ENCODE measurements at regions not wholly inside any gene's neighbourhood (a gene's known extent, or its start where the extent isn't known, plus 50 kb on each side); places are given as distances from the start of the nearest gene placed in this dataset.
"Not testable (repeated sequence)": the region's sequence is repeated elsewhere in the genome, so short reads cannot be mapped to it uniquely, and the experiment has no call there.

DNA sequence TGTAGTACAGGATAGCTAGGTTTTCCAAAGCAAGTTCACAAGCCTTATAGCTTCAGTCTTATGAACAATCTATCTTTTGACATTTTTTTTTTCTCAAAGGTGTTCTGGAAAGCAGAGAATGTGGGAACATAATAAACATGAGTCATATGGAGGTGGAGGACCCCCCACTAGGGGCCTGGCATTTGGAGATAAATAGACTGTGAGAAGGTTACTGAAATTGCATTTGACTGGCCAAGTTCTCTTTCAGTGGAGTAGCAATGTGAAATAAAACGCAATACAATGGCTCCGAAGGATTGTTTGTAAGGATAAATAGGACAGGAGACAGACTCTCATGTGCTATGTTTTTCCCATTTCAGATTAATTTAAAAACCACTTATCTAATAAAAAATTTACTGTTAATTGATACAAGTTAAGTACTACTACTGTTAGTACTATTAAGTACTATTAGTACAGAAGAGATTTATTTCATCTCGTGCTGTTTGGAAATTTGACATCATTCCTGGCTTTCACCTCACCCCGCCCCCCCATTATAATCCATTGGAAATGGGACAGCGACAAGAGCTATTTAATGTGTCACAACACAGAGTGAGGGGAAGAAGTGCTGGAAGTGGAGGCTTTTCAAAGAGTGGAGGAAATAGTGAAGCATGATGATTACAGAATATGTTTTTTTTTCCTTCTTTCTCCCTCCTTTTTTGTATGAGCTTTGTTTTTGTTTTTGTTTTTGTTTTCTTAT is 122.6 kb upstream of the ID4 start:
- DNase-seq: peak; percentile 31

DNA sequence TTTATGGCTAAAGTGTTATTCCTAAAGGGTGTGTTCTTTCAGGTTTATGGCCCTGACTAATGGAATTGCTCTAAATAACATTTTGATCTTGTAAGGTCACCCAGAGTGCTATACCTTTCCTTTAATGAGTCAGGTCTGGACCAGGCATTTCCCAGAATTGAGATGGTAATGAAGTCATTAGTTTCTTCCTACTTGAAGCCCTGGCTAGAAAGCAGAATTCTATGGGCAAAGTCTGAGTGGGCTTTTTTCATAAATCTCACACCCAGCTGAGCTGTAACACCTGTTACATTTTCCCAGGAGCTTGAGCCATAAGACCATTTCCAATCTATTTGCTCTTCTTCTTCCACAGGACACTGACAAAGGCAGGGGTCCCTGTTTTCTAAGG is 122.0 kb upstream of the ID4 start:
- DNase-seq: peak; percentile 11

DNA sequence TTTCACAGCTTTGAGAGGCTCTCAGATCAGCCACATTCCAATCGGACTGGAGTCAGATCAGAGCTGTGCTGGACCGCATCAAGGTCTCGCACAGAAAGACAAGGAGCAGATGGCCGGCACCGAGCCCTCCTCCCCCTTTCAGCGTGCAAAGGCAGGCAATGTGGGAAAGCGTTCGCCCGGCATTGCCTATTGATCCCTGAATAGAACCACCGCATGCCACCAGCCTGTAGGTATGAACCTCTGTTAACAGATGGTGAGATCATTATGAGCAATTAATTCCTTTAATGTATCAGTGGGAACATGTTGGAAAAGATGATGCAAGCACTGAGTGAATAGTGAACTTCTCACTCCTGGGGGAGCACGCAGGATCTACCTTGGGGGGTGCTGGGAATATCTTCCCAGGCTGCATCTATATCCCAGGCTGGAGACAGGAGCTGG is 117.5 kb upstream of the ID4 start:
- peak; percentile 81 for DNase-seq

DNA sequence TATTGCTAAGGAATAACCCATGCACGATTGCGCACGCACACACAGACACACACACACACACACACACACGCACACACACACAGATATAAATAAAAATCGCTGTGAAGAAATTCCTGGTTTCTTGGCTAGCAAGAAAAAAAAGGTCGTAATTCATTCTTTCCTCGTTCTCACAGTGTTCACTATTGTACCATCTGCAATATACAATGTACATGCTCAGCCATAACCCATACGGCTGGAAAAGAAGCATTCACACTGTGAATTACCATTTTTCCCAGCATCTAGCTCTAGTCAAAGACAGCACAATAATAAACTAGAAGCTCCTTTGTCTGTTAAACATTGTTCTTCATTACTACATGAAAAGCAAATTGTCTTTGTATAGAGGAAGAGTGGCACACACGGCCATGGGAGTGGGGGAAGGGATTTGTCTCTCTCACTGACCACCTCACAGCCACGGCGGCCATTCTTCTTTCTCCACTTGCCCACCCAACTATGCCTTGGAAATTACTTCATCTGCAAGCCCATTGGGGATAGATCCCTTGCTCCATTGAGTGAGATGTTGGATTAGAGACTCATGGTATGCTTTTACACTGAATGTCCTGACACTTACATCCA is 115.3 kb upstream of the ID4 start:
- DNase-seq: peak; percentile 14

DNA sequence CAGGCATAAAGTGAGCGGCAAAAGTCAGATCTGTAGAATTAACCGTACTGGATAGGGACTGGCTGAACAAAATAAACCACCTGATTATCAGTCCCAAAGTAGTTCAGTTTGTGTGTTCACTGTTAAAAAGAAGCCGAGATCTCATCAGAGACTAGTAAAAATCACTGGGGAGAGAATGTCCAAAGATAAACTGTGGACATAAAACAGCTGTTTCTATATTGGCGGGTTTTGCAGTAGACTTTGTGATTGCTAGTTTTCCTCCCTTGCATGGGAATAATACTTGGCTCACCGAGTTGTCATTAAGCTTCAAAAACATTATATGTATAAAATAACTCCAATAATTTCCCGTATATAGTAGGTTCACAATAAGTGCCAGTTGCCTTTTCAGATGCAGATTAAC is 114.2 kb upstream of the ID4 start:
- DNase-seq: no peak

DNA sequence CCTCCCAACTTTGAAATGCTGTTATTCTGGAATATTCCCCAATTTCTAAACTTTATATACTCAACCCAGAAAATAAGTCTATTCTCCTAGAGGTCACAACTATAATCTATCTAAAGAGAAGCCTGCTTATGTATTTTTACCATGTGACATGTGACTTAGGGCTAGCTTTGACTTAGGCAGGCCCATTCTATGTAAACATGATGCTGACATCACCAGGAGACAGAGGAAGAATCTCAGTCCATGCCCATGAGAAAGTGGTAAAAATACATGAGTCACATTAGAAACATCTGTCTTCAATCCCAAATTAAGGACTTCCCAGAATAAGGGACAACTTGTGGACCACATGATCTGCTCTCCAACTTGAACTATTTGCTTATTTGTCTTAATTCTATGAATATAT is 113.6 kb upstream of the ID4 start:
- peak; percentile 70 for DNase-seq

DNA sequence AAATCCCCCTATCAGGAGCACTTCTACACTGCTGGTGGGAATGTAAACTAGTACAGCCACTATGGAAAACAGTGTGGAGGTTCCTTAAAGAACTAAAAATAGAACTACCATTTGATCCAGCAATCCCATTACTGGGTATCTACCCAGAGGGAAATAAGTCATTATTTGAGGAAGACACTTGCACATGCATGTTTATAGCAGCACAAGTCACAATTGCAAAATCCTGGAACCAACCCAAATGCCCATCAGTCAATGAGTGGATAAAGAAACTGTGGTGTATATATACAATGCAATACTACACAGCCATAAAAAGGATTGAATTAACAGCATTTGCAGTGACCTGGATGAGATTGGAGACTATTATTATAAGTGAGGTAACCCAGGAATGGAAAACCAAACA is 111.7 kb upstream of the ID4 start:
- not testable (repeated sequence) for DNase-seq

DNA sequence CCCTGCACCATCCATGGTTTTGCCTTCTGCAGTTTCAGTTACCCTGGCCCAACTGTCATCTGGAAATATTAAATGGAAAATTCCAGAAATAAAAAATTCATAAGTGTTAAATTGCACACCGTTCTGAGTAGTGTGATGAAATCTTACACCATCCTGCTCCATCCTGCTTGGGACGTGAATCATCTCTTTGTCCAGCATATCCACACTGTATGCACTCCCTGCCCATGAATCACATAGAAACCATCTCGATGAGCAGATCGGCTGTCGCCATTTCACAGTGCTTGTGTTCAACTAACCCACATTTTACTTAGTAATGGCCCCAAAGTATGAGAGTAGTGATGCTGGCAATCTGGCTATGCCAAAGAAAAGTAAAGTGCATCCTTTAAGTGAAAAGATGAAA is 105.9 kb upstream of the ID4 start:
- peak; percentile 97 for DNase-seq

DNA sequence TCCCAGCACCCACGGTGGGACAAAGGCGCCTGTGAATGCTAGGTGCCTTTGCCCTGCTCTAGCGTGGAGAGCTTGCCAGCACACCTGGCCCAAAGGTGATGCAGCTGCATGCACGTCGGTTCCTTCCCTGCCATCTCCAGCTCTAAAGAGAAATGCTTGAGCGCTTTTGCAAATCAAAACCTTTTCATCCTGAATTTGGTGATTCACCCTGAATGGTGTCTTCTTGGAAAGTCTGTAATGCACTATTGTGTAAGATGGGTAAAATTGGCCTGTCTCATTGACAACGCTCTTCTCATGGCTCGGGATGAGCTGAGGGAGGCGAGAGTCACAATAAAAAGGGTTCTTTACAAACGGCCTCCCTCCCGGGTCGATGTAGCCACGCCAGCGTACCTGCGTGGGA is 103.1 kb upstream of the ID4 start:
- peak; percentile 28 for DNase-seq

DNA sequence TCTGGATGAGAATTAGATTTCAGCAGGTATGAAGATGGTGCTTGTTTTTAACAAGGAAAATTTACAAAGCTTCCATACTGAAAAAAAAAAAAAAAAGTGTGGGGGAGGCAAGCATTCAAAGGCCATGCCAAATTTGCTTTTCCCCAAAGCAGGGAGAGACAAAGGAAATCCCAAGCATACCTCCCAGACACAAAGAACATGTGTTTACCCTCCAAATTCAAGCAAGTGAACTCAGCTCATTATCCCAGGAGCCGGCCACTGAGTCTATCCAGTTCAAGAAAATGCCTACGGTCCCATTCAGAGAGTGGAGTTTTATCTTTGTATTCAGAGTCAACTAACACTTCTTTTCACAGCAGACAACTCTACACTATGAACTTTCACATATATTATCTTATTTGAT is 102.7 kb upstream of the ID4 start:
- DNase-seq: peak; percentile 38

DNA sequence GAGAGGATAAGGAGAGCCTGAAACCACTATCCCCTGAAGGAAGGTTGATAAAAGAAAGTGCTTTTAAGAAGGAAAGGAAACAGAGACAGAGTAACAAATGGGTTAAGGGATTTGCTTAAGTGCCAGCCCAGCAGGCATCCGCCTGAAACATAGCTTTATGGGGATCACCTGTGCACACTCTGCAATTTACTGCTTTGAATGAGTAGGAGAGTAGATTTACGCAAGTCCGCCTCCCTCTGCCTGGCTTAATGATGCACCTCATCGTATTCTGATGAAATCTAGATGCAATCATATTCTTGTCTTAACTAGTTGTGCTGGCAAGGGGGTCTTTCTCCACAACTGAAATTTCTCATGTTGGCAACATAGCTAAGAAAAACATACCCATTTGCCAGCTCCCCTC is 101.1 kb upstream of the ID4 start:
- peak; percentile 68 for DNase-seq

DNA sequence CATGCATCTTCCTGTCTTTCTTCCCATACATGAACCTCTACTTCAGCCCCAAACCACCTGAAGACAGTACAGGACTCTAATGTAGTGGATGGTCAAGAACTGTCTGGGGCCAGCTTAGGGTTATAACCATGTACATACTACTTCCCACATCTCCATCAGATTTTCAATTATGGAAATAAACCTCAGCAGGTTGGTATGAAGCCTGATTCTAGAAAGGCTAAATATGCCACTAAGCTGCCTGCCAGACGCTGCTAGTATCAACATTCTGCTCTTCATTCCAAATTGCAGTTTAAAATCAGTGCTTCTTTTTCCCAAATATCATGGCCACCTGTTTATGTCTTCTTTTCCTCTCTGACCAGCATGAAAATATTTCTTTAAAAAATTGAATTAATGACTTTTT is 99.2 kb upstream of the ID4 start:
- no peak for DNase-seq

DNA sequence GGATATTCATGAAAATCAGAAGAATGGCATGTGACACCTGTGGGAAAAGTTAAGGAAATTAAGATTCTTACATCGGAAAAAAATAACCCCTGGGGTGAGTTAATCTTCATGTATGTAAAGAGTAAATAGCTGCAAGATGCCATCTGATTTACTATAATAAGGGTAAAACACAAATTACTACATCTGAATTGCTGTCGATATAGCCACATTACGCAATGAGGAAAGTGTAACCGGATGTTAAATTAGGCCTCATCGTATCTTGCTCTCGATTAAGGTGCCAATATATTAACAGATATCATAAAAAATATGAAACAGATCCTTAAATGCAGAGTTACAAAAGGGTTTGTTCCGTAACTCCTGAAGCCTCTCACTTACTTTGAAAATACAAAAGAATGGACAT is 87.4 kb upstream of the ID4 start:
- no peak for DNase-seq

DNA sequence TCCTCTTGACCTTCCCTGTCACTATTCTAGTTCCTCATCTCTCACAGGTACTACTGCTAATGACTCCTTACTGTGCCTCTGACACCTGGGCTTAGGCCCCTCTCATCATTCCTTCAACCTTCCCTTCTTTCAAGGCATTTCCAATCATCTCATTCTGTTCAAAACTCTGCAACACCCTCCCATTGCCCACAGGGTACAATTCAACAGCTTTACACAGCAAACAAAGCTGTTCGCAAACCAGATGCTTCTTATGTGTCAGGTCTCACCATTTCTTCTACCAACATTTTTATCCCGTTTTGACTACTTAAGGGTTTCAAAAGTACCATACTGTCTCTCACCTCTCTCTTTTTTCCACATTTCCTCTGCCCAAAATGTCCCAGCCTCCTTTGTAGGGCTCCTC is 84.4 kb upstream of the ID4 start:
- DNase-seq: no peak

DNA sequence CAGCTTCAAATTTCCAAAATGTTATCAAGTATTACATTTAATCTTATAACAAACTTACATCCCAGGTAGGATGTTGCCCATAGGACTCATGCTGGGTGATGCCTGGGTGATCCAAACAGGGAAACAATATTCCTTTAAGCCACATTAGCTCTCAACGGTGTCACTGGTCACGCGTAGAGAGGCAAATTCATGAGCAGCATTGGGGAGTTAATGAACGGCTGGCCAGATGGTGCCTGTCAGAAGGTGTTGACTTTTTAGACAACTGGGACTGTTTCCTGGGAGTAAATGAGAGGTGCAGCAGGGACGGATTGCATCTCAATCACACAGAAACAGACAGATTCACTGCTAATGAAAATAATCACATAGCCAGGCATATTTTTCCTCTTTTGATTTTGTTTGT is 83.3 kb upstream of the ID4 start:
- DNase-seq: no peak

DNA sequence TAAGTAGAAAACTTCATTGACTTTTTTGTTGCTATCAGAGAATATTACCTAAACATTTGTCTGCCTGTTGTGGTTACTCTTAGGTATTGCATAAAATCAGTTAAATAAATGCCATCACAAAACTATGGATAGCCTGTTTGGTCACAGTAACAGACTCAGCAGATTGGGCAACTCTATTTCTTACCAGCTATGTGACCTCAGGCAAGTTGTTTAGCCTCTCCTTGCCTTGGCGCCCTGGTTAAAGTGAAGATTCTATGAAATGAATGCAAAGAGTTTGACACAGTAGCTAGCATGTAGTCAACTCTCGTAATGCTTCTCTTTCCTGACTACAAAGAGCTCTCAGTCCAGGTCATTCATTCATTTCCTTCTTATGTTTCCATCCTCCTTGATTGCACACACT is 82.5 kb upstream of the ID4 start:
- no peak for DNase-seq

DNA sequence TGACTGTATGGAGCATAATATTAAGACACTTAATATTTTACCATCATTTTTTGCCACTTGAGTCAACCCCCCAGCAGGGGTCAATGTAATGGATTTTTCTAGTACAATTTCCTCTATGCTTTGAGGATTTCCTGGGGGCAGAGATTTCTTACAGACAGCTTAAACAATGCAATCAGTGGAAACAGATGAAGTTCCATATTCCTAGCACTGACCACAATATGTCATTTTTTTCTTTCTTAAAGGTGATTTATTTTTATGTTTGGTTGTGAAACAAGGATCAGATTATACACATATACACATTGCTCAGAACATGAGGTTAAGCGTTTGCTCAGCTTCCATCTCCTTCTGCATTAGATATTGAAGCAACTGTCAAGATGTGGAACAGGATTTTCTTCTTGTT is 82.0 kb upstream of the ID4 start:
- peak; percentile 91 for DNase-seq

DNA sequence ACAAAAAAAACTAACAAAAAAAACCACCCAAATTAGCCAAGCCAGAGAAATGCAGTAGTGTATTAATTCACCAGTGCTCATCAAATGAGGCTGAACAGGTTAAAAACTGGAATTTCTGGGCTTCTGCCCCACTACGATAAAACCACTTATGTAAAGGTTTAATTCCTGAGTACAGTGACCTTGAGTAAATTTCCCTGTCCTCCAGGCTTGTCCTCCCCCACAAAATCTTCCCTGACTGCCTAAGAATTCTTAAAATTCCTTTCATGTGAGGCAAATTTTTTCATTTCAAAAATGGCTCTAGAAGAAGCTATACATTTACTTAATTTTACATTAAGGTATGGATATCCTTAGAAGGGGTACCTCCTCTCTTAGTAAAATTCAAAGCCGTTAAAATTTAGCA is 80.1 kb upstream of the ID4 start:
- peak; percentile 81 for DNase-seq

DNA sequence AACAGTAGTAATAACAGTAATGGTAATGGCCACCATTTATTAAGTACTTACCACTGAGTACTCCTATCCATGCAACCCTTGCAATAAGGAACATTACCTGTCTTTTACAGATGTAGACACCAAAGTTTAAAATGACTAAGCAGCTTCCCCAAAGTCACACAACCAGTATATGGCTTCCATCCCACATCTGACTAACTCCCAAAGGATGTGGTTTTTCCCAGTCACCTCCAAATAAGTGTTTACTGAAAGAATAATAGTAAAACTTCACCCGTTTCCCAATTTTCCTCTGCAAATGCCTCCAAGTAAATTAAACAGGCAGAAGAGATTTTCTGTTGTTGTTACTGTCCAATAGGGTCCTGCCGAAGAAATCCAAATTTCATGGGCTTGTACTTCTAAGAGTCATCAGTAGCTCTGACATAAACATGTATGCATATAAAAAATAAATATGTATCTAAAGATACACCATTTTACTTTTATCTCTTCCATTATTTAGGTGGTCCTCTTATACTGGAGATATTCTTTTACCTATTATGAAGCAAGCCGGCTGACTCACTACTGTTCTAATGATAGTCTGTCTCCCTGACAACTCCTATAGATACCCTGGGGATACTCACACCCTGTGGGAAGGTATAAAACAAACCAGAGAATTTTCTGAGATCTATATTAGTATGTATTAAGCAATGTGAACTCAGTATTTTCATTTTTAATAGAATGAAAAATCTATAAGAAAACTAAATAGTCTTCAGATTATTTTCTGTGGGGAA is 77.9 kb upstream of the ID4 start:
- DNase-seq: peak; percentile 87

DNA sequence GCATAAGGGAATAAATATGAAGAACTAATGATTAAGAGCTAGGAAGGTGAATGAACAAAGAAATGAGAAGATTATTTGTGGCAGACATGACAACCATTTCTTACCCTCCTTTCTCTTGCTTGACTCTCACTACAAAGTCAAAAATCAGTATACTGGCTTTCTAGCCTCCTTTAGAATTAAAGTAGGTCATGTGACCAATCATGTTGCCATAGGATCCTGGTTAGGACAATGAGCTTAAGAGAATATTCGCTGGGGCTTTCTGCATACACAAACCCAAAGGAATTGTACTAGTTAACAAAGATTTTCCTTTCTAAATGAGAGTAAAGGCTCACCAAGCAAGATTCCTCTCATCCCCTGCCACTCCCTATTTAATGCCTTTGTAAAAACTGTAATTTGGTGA is 76.0 kb upstream of the ID4 start:
- no peak for DNase-seq

DNA sequence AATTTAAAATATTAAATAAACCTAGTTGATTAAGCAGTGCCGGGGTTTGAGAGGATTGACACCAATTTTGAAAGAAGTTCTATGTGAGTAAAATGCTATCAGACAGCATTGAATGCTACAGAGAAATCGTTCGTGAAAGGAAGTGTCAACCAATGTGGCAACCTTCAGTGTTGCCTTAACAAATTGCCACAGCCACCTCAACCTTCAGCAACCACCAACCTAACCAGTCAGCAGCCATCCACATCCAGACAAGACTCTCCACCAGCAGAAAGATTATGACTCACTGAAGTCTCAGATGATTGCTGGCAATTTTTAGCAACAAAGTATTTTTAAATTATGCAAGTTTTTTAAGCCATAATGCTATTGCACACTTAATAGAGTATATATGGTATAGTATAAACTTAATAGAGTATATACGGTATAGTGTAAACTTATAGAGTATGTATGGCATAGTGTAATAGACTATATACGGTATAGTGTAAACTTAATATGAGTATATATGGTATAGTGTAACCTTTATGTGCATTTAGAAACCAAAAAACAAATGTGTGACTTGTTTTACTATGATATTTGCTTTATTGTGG is 65.3 kb upstream of the ID4 start:
- DNase-seq: peak; percentile 77

DNA sequence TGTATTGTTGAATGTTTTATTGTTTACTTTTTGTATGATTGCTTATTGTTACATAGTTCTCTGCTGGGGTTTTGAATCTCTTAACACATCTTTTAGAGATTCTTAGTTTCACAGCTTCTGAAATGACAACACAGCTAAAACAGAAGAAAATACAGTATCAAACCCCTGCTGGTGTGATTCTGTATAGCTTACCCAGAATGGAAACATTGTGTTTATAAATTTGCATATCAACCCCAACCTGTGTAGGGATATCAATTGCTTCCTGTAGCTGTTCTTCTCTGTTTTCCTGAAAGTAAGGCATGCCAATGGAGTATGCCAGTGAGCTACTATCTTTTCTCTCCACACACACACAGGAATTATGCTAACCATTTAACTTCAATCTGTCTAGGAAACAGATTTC is 64.3 kb upstream of the ID4 start:
- DNase-seq: no peak

DNA sequence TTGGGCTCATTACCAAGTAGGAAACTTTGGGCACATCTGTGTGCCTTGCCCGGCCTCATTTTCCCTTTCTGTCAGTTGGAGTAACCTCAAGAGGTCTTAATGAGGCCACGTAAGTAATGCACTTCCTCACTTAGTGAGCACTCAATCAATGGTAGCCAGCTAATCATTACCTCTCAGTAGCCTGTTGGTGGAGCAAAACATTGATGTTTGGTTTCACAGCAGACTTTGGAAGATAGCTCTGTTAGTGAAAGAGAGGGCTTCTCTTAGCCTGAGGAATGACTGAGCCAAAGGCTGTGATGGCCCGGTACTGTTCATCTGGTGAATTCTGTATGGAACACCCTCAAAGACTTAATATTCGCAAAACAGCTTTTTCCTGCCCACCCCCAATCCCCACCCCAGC is 55.9 kb upstream of the ID4 start:
- no peak for DNase-seq

DNA sequence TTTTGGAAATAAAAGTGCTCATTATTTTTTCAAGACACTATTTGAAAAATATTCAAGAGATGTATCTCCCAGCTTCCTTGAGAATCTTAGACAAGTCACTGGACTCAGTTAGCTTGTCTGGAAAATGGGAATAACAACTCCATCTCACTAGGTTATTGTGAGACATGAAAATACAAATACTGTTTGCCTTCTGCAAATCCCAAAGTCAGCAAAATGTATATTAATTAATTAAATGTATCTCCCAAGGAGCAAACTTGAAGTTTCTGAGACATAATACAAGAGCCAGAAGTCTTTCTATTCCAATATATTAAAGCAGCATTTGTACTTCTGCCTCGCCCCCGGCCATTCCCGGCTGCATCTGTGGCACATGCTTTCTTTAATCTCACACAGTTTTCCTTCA is 54.6 kb upstream of the ID4 start:
- DNase-seq: no peak

Measured in fibroblast of upper back skin (primary cell).